ENCODE measurements at regions not wholly inside any gene's neighbourhood (a gene's known extent, or its start where the extent isn't known, plus 50 kb on each side); places are given as distances from the start of the nearest gene placed in this dataset.
"Not testable (repeated sequence)": the region's sequence is repeated elsewhere in the genome, so short reads cannot be mapped to it uniquely, and the experiment has no call there.

DNA sequence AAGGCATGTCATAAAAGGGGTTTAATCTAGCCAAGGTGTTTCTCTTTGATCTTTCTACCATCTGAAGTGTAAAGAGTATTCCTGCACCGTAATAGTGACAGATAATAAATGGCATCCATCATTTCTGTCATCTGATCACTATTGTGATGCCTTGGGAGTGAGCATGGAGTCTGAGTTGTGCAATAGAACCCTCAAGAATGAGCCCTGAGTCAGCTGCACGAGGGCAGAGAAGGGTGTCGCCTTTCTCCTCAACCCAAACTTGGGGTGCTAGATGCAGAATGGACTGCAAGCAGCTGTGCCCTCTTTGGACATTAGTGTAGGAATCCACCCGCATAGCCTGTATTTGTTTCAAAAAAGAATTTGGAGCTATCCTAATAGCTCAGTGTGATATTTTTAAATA is 115.2 kb downstream of the ZNF37A start:
- DNase-seq: no peak

DNA sequence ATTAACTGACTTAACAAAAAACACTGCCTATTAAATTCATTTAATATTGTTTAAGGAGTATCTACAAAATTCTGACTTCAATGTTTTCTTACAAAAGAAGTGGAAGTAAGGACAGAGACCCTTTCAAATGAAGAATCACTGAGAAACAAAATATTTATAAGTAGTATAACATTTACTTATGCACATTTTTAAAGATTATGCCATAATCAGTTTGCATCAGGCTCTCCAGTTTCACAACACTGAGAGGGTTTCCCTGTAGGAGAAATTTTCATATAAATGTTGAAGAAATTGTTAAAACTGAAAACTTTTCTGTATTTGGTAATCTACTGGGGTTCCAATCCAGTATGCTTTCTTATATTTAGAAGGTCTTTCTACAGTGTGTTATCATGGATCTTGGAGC is 115.6 kb downstream of the ZNF37A start:
- DNase-seq: not testable (repeated sequence)

DNA sequence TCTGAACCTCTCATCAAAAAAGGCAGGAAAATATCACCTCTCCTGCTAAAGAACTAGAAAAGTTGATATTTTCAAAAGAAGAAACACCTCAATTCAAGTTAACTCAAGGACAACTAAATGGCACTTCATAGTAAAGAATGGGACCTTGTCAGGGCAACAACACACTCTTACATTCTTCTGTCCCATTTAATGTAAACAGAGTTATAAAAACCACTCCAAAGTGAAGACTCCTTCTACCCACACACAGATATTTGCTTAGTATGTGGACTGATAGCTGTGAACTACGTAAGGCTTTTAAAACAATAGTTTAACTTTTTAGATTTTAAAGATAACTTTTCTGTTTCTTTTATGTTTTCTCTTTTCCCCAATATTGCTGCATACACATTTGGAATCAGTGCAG is 118.3 kb downstream of the ZNF37A start:
- DNase-seq: no peak

DNA sequence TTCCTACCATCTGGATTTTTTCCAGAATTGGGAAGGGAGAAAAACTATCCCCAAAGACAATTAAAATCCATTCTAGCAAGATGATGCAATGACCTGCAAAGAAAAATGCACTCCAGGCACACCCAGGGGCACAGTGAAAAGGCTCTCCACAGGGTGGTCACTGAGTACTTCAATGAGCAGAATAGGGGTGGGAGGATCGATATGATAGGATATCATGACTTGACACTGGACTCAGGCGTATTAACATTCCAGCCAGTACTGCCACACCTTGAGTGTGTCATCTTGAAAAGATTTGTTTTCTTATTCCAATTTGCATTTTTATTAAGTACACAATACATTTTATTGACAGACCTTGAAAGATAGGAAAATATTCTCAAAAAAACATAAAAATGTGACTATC is 132.2 kb downstream of the ZNF37A start:
- no peak for DNase-seq

DNA sequence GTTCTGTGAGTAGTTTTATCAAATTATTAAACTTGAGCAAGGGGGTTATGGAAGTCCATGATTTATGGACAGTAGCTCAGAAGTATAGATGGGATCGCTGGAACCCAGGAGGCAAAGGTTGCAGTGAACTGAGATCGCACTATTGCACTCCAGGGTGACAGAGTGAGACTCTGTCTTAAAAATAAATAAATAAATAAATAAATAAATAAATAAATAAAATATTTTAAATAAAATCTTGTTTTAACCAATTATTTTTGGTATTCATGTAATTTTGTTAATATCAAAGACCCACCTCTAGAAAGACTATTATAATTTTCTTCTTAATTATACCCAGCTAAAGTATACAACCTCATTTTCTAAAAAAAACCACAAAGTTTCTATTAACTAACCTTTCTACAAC is 134.3 kb downstream of the ZNF37A start:
- no peak for DNase-seq

DNA sequence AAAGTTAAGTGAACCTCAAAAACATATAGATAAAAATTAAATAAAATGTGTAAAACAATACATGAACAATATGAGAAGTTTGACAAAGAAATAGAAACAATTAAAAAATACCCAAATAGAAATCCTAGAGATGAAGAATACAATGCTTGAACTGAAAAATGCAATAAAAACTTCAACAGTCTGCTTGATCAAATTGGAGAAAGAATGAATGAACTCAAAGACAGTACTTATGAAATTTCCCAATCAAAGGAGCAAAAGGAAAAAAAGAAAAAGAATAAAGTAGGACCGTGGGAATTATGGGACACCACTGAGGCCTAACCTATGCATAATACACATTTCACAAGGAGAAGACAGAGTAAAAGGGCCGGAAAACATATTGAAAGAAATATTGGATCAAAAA is 144.3 kb downstream of the ZNF37A start:
- DNase-seq: not testable (repeated sequence)

DNA sequence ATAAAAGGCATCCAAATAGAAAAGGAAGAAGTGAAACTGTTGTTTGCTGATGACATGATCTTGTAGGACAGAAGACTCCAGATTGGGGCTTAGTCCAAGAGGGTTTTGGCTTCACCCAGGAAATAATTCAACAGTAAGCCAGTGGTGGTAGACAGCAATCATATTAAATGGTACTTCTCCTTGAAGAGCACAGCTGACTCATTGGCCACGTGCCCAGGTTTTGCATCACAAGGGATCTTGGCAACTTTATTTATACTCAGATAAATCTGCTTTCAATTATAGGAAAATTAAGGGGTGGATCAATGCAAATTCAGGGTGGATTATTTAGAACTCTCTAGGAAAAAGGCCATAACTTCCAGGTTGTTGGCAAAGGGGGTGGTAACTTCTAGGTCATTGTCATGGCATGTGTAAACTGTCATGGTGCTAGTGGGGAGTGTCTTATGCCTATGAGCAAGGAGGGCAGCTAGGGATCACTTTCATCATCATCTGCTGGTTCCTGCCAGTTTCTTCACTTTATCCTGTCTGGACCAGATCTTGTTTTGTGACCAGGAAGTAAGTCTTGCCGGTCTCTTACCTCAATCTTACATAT is 148.0 kb downstream of the ZNF37A start:
- not testable (repeated sequence) for DNase-seq

DNA sequence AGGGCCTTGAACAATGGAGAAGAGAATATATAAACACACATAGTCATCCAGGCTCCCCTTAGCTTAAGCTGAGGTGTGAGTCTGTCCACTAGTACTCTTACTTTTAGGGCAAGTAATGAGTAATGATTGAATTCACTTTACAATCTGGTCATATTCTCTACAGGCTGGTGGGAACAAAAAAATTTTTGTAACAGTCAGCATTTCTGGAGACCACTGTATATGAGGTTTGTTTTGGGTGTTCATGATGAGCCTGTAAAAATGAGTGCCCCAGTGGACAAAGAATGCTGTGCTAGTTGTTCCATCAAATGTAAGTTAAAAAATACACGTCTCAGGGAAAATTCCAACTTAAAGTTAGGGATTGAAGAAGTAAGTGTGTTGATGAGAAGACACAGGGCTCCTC is 154.0 kb downstream of the ZNF37A start:
- not testable (repeated sequence) for DNase-seq

DNA sequence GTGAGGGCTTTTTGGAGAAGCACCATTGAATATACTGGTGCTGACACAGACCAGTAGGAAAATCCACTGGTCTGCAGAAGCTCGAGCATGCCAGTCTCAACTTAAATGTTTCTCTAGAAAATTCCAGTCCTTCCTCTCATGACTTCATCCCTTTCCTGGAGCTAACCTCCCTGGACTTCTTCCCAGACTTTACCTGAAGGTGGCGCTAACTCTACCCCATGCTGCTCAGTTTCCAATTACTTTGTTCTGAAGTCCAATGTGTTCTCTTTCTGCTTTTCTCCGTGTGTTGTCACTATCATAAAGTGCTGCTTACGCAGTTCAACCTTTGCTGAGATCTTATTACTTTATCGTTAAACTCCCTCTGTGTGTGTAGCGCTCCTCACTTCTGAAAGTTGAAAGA is 158.4 kb downstream of the ZNF37A start:
- DNase-seq: not testable (repeated sequence)

DNA sequence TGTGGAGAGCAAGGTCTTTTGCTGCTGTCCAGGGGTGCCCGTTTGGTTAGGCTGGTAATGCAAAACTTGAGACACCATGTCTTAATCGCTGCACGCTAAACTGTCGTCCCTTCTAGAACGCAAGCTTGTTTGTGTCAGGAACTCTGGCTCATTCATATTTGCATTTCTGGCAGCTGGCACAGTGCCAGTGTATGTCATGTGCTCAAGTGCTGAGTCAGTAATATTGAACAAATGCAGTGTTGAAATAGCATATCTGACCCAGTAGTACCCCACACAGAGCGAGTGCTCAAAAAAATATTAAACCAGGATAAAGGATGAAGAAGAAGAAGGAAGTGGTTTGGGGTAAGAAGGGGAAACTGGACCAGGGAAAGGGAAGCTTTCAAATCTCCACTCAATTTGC is 173.4 kb downstream of the ZNF37A start:
- not testable (repeated sequence) for DNase-seq

DNA sequence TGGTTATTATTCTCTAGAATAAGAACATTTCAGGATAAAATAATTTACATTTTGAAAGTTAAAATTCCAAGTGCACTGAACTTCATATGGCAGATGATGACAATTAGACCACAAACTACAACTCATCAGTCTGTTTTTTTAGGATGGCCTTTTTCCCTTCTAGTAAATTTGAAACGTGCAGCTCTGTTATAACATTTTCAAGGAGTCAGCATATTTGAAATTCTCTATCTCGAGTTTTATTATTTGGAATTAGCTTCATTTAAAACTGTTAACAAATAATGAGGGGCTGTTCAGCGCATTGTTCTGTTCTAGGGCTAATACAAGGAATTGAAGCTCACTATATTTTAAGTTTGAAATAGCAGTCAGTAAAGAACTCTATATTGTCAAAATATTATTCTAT is 176.9 kb downstream of the ZNF37A start:
- DNase-seq: not testable (repeated sequence)

DNA sequence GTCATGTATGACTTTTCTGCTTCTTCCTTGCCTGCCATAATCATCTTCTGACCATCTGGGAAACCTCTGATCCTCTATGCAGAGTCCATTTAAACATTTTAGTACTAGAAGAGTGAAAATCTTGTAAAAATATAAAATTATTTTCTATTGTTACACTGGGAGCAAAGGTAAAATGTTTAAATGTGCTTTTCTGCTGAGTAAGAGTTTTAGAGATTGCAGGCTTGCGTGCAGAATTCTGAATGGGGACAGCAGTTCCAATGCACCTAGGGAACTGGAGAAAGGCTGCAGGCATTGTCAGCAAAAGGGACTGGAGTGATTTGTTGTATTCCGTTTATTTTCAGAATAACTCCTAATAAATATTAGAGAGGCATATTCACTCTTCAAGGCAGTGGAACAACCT is 180.7 kb downstream of the ZNF37A start:
- DNase-seq: not testable (repeated sequence)

DNA sequence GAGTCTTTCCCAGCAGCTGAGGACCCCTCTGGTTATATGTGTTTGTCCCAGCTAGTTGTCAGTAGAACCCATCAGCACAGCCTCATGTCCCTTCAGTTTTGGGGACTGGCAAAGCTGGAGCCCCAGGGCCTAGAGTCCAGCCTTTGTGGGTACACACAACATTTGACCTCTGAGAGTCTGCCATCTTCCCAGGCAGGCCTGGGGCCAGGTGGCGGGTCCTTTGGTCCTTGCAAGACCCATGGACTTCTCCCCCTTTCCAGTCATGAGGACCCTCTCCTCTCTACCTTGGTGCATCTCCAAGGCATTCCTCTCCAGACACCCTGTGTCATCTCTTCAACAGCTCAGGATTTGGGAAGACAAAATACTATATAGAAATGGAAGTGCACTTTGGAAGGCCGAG is 198.4 kb downstream of the ZNF37A start:
- DNase-seq: not testable (repeated sequence)

DNA sequence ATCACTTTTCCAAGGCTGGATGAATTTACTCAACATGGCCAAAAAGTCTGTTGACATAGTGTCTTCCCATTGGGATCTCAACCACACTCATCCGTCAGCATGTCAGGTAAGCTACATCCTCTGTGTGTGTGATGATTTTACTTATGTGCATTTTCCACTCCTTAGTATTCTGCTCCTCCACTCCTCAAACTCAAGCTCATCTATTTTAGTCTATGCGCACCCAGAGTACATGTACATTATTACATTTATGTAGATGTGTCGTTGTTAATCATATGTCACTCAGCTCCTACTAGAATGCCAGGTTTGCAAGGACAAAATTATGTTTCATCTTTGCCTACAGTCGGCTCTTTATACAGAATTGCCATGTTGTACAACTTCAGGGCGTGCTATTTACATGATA is 216.0 kb downstream of the ZNF37A start:
- DNase-seq: not testable (repeated sequence)

DNA sequence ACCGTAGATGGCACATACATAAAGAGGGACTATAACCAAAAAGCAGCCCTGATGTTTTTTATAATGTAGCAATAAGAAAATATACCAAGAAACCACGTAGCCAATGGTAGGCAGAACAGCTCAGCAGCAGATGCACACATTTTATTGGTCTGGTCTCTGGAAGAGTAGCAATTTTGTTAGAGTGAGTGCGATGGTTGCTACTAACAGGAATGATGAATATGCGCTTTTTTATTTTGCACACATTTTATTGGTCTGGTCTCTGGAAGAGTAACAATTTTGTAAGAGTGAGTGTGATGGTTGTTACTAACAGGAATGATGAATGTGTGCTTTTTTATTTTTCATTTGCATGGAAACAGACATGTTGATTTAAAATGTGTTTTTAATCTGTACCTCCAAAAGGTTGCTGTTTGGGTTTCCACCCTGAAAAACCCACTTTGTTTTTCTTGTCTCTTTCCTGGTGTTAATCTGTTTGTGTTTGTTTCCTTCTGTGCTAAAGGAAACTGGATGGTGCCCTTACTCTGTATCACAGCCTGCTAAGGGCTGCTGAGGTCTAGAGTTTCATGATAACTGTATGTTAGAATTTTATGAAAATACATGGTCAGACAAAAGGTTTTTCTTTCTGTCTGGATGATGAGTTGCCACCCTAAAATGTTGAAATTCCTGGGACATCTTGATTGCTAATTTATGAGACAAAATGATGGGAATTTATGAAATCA is 221.1 kb downstream of the ZNF37A start:
- DNase-seq: not testable (repeated sequence)

DNA sequence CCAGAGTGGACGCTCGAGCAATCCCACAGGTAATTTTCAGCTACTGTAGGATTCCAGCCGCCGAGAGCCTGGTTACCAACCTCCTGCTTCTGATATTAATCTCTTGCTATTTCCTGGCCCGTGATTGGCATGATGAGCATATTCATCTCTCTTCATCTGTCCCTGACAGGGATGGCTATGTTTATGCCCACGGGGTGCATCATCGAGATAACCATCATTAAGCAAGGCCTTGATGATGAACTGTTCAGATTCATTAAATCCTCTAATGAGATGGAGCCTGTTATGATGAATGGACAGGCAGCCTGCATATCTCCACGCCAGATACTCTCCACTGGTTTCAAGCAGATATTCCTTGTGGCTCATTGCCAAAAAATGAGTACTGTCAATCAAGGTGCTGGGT is 227.3 kb downstream of the ZNF37A start:
- not testable (repeated sequence) for DNase-seq

DNA sequence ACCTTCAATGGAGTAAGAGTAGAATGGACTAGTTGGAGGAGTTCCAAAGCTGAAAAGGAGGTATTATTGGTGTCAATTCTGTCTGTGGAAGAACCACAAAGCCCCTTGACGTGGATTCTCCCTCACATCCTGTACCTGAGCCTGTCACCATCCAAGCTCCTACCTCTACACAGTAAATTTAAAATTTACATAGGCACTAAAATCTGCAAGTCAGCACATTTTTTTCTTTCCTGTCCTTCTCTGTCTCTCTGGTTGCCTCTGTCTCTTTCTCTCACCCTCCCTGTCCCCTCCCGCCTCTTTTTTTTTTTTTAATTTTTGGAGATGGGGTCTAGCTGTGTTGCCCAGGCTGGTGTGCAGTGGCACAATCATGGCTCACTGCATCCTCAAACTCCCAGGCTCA is 236.2 kb downstream of the ZNF37A start:
- not testable (repeated sequence) for DNase-seq

DNA sequence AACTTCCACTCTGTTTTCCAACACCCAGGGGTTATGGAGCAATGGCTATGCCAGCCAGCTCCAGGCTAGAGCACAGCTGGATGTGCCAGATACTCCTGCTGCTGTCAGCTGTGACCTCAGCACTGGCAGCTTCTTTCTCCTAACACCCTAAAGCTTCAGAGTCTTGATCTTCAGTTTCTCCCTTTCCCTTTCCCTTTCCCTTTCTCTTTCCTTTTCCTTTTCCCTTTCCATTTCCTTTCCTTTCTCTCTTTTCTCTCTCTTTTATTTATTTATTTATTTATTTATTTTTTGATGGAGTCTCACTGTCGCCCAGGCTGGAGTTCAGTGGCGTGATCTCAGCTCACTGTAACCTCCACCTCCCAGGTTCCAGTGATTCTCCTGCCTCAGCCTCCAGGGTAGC is 237.0 kb downstream of the ZNF37A start:
- not testable (repeated sequence) for DNase-seq

DNA sequence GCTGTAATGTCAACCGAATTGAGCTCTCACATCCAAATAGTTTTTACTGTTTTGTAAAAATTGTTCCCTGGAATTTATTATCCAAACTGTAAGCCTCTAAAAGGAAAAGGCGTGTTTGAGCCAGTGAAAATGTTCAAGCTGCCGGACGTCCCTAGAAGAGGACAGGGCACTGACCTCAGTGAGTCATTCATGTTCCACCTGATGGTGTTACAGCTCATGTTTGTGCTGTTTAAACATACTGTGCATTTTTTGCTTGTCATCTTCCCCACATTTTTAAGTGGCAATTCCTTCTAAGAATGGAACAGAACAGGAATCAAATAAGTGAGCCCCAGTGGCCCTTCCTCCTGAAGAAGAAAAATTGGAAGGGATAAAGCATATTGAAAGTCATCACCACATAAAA is 239.6 kb downstream of the ZNF37A start:
- DNase-seq: not testable (repeated sequence)

DNA sequence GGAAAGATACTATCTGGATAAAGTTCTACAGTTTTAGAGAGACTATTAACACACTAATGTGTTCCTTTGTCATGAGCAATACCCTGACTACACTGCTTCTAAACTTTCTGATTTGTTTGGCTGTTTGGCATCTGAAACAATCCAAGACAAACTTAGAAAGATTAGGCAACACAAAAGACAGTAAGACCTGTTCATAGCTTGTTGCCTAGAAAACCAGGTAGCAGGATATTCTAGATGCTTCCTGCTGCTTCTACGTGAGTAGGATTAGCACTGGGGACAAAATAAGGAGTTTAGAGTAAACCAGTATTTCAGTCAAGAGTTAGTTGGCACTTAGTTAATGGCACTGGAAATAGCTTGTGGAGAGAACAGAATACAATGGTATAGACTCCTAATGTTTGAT is 256.5 kb downstream of the ZNF37A start:
- not testable (repeated sequence) for DNase-seq

DNA sequence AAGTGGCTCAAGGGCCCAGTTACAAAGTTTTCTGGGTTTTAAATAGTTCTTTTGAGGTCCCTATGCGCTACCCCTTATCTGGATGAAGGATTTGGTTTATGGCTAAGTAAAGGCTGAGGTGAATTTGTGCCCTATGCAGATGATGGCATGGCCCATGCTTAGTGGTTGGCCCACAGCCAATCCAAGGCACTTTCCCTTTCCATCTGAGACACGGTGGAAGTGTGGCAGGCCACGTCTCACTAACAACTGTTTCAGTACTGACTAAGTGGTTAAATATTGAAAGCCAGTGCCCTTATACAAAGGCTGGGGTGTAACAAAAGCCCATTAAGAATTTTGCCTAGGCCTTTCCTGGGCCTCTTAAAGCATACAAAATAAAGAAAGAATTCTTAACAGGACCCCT is 260.3 kb downstream of the ZNF37A start:
- peak; percentile 0 for DNase-seq

DNA sequence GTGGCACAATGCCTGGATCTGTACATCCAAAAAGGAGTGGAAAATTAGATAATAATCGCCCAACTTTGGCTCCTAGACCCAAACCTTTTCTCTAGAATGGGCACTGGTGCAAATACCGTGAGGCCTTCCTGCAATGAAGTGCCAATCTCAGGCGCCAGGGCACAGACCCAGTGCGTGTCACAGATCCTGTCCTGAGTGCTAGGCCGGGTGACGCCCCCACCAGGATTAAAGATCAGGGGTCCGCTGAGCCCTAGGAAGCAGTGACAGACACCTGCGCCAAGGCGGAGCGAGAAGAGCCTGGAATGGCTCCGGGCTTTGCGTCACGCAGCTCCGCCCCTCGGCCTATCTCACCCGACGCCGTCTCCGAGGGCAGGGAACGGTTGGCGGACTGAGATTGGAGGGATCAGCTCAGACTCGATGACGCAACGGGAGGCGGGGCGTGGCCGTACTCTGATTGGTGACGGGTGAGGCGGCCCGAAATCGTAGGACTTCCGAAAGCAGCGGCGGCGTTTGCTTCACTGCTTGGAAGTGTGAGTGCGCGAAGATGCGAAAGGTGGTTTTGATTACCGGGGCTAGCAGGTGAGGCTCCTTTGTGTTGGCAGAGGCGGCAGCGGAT is 261.9 kb downstream of the ZNF37A start:
- DNase-seq: peak; percentile 68

DNA sequence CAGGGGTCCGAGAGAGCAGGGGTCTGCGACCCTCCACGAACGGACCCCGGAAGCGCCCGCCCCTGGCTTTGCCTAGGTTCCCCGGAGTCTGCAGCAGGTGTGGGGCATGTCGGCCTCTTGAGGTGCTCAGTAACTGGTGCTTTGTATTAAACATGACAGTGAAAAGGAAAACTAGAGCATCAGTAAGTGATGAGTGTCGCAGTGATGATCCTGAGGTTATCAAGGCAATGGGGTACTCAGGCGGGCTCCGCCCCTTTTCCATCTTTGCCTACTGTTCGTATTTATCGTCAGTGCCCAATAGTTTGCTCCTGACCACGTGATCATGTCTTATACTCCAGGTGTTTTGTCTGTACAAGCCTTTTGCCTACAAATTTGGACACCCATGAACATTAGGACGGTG is 262.4 kb downstream of the ZNF37A start:
- not testable (repeated sequence) for DNase-seq

DNA sequence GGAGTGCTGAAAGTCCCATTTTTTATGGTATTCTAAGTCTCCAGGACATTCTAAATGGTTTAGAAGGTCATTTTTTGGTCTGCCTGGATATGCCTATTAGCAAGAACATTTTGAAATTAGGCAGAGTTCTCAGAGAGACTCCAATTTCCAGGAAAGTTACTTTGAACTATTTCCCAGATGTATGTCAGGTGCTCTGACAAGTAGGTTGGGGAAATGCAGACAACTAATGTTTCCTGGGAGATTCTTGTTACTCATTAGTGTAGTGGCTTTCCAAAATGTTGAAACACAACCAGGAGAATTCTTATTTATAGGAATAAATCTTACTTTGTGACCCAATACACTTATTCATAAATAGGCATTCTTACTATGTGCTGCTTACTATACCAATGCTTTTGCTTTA is 268.4 kb downstream of the ZNF37A start:
- peak; percentile 2 for DNase-seq
